Gastroesophageal sphincter (tissue), 3 donors: ENCODE measurements at regions not wholly inside any gene's neighbourhood (a gene's known extent, or its start where the extent isn't known, plus 50 kb on each side); places are given as distances from the start of the nearest gene placed in this dataset.

Experiments used
- CTCF ChIP-seq, 4 experiments: fragments of 200-600 bp in 2 of 4; fragments of 450-650 bp in 2 of 4; sonication (generic) in 1 of 4; IDR thresholded peaks; one replicate each; pipeline ENCODE4 v1.5.1; 2017 to 2019; ENCODE audit warnings: antibody characterized with exemption in 4 of 4, mild to moderate bottlenecking in 2 of 4, moderate library complexity in 2 of 4
- POLR2A ChIP-seq, 2 donors: fragments of 450-650 bp; IDR thresholded peaks; one replicate each; pipeline ENCODE4 v1.6.1; 2017; ENCODE audit warnings: antibody characterized with exemption in 2 of 2, mild to moderate bottlenecking in 2 of 2, moderate library complexity in 1 of 2

GRCh38 chr13:99693852-99694611 is 192.8 kb downstream of the TM9SF2 start:
- TF ChIP-seq CTCF (IDR thresholded peaks at IDR 0.05) (no peak), POLR2A (IDR thresholded peaks at IDR 0.05) (no peak)
